ENCODE measurements at regions not wholly inside any gene's neighbourhood (a gene's known extent, or its start where the extent isn't known, plus 50 kb on each side); places are given as distances from the start of the nearest gene placed in this dataset.
A peak's percentile ranks its signal among the peaks of the same experiment; 100 is the strongest.

- TF ChIP-seq REST (IDR thresholded peaks at IDR 0.05; ENCODE audit: unreplicated experiment) = no peak
- TF ChIP-seq POLR2AphosphoS5 (IDR thresholded peaks at IDR 0.05; ENCODE audit: low read depth) = no peak
- TF ChIP-seq NANOG (IDR thresholded peaks at IDR 0.05; ENCODE audit: borderline replicate concordance) = no peak
- TF ChIP-seq ETS1 (IDR thresholded peaks at IDR 0.05) = no peak
- no peak for TF ChIP-seq STAT1 (IDR thresholded peaks at IDR 0.05; ENCODE audit: unreplicated experiment)
- TF ChIP-seq JUNB (IDR thresholded peaks at IDR 0.05; ENCODE audit: unreplicated experiment) = no peak
- no peak for TF ChIP-seq EZH2phosphoT487 (IDR thresholded peaks at IDR 0.05; ENCODE audit: unreplicated experiment)
- TF ChIP-seq EZH2 (IDR thresholded peaks at IDR 0.05; ENCODE audit: low read depth, unreplicated experiment) = no peak
- no peak for TF ChIP-seq CREB1 (CRISPR knock-in tag; IDR thresholded peaks at IDR 0.05; ENCODE audit: low read depth)
These were observed 235.2 kb upstream of the KRR1 start (continued) for GRCh38 chr12:75746621-75747020.

- Histone ChIP-seq H3K9me2 (ENCODE audit: insufficient read depth) (no peaks in the 10 kb centered on the region; the same call in 1 of the 2 replicates), H3K27me3 (ENCODE audit: insufficient read depth) (no peaks in the 10 kb centered on the region), H3K79me2 (replicated peaks; ENCODE audit: insufficient read depth) (no peaks in the 10 kb centered on the region), H3K36me3 (ENCODE audit: insufficient read depth) (no peaks in the 10 kb centered on the region), H3K4me2 (no peak overlapping the region), H3K4me3 (no peak overlapping the region), H3K27ac (ENCODE audit: low read depth) (no peak overlapping the region), H3K4me1 (ENCODE audit: insufficient read depth) (peaks cover 7% of the 10 kb centered on the region; the same call in 1 of the 2 replicates), H2AFZ (no peak overlapping the region), H3F3A (replicated peaks; ENCODE audit: low read depth) (no peaks in the 10 kb centered on the region), H4K20me1 (replicated peaks; ENCODE audit: insufficient read depth) (no peaks in the 10 kb centered on the region)
- H3K27me3 Mint-ChIP-seq (ENCODE audit: insufficient read depth, low read depth, poor library complexity) = peaks cover 6% of the 10 kb centered on the region
- ATAC-seq (no peak), DNase-seq (ENCODE audit: low spot score) (peak; percentile 55)
- no peaks in the 10 kb centered on the region; the same call in 2 of the 3 replicates for H3K9me3 Mint-ChIP-seq
- no peaks in the 10 kb centered on the region; the same call in 2 of the 3 replicates for H3K36me3 Mint-ChIP-seq (ENCODE audit: low read depth)
- no peak overlapping the region for H3K4me3 Mint-ChIP-seq
- H3K4me1 Mint-ChIP-seq = peaks cover 15% of the 10 kb centered on the region
- H3K27ac Mint-ChIP-seq = no peak overlapping the region
- TF ChIP-seq ZNF462 (CRISPR knock-in tag; IDR thresholded peaks at IDR 0.05) (no peak), STAT1 (IDR thresholded peaks at IDR 0.05; ENCODE audit: unreplicated experiment) (no peak), POLR2AphosphoS5 (IDR thresholded peaks at IDR 0.05; ENCODE audit: low read depth) (no peak), REST (IDR thresholded peaks at IDR 0.05; ENCODE audit: unreplicated experiment) (no peak), CREB1 (CRISPR knock-in tag; IDR thresholded peaks at IDR 0.05; ENCODE audit: low read depth) (no peak)
These were observed 233.3 kb upstream of the KRR1 start for GRCh38 chr12:75744607-75745256.

All from GM23338 (cell line).